OCI-LY3 (cell line): ENCODE measurements at regions not wholly inside any gene's neighbourhood (a gene's known extent, or its start where the extent isn't known, plus 50 kb on each side); places are given as distances from the start of the nearest gene placed in this dataset.

ENCODE experiments used
- H2AFZ ChIP-seq: fragments of 200-600, 300-600 bp; shearing (Covaris generic); 2 replicates; pipeline ENCODE4 v1.6.0; 2014; ENCODE audit warnings: antibody characterized with exemption, low read depth, low read length
- H3K27ac ChIP-seq: fragments of 200-600, 300-600 bp; sonication (generic); 2 replicates; pipeline ENCODE4 v1.5.1; 2014; ENCODE audit warnings: mild to moderate bottlenecking, low read length, moderate library complexity, mixed read lengths
- H3K27me3 ChIP-seq: fragments of 200-600, 300-600 bp; sonication (generic); 2 replicates; pipeline ENCODE4 v1.6.1; 2014; ENCODE audit warnings: low read depth, low read length, mixed read lengths
- H3K36me3 ChIP-seq: fragments of 200-600, 300-600 bp; sonication (generic); replicated peaks from 2 replicates; pipeline ENCODE3; 2014; ENCODE audit warnings: low read depth, low read length, mixed read lengths
- H3K4me1 ChIP-seq: fragments of 300-600, 200-600 bp; sonication (generic); 2 replicates; pipeline ENCODE4 v1.6.1; 2014; ENCODE audit warnings: low read length, mixed read lengths
- H3K4me2 ChIP-seq: fragments of 200-600, 300-600 bp; sonication (generic); 2 replicates; pipeline ENCODE4 v1.6.1; 2014; ENCODE audit warnings: low read length, mixed read lengths
- H3K4me3 ChIP-seq: fragments of 300-600, 200-600 bp; sonication (generic); 2 replicates; pipeline ENCODE4 v1.5.1; 2014; ENCODE audit warnings: antibody characterized with exemption, mild to moderate bottlenecking, low read length, moderate library complexity
- H3K79me2 ChIP-seq: fragments of 300-600, 200-600 bp; shearing (Covaris generic); 2 replicates; pipeline ENCODE4 v1.6.1; 2014; ENCODE audit warnings: mild to moderate bottlenecking, low read length, mixed read lengths
- H3K9ac ChIP-seq: fragments of 300-600, 200-600 bp; shearing (Covaris generic); 2 replicates; pipeline ENCODE4 v1.6.0; 2014; ENCODE audit warnings: mild to moderate bottlenecking, low read length, moderate library complexity
- H3K9me3 ChIP-seq: fragments of 200-600, 300-600 bp; shearing (Covaris generic); 2 replicates; pipeline ENCODE4 v1.6.1; 2014; ENCODE audit warnings: low read length, mixed read lengths; ENCODE audit not compliant: insufficient read depth
- H4K20me1 ChIP-seq: fragments of 200-600, 300-600 bp; sonication (generic); 2 replicates; pipeline ENCODE4 v1.6.1; 2016; ENCODE audit warnings: low read length, mixed read lengths; ENCODE audit not compliant: insufficient read depth
- EZH2phosphoT487 ChIP-seq: fragments of 200-600 bp; shearing (Covaris generic); IDR thresholded peaks from 2 replicates; pipeline ENCODE4 v1.6.1; 2018; ENCODE audit warnings: antibody characterized with exemption, mixed run types, low read depth
- TF ChIP-seq, protein P1 (sequence below): fragments of 200-600, 300-600 bp; sonication (generic); IDR thresholded peaks from 2 replicates; pipeline ENCODE4 v1.5.1; 2014; ENCODE audit warnings: antibody characterized with exemption, low read length, low read depth

- no peak overlapping the region for H3K9ac ChIP-seq
- H3K27me3 ChIP-seq, result no peaks in the 10 kb centered on the region
- no peaks in the 10 kb centered on the region for H3K79me2 ChIP-seq
- no peaks in the 10 kb centered on the region for H4K20me1 ChIP-seq
- no peak overlapping the region for H3K4me2 ChIP-seq
- H2AFZ ChIP-seq, result no peak overlapping the region
- no peaks in the 10 kb centered on the region for H3K9me3 ChIP-seq
- H3K36me3 ChIP-seq, result no peaks in the 10 kb centered on the region
- TF ChIP-seq EZH2phosphoT487, result no peak
- TF ChIP-seq, protein P1, sequence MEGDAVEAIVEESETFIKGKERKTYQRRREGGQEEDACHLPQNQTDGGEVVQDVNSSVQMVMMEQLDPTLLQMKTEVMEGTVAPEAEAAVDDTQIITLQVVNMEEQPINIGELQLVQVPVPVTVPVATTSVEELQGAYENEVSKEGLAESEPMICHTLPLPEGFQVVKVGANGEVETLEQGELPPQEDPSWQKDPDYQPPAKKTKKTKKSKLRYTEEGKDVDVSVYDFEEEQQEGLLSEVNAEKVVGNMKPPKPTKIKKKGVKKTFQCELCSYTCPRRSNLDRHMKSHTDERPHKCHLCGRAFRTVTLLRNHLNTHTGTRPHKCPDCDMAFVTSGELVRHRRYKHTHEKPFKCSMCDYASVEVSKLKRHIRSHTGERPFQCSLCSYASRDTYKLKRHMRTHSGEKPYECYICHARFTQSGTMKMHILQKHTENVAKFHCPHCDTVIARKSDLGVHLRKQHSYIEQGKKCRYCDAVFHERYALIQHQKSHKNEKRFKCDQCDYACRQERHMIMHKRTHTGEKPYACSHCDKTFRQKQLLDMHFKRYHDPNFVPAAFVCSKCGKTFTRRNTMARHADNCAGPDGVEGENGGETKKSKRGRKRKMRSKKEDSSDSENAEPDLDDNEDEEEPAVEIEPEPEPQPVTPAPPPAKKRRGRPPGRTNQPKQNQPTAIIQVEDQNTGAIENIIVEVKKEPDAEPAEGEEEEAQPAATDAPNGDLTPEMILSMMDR, result no peak
- no peak overlapping the region for H3K27ac ChIP-seq
- H3K4me3 ChIP-seq, result no peak overlapping the region
- no peaks in the 10 kb centered on the region for H3K4me1 ChIP-seq
Measured at GRCh38 chr22:47605441-47605840, 843.0 kb downstream of the TBC1D22A start.

DNA sequence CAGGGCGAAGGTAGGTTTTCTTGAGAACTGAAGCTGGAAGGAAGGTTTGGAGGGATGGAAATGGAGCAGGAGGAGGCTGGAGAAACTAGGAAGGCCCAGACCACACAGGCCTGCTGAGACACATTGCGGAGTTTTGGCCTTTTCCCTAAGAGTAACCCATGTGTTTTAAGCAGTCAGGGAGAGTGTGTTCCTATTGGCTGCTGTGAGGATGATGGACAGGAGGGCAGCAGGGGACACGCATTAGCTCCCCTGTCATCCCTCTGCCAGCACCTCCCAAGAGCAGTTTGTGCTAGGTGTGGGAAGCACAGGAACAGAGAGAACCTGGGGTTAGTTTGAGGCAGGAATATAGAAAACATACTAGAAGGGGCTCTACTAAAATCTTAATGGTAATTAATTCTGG is 842.1 kb downstream of the TBC1D22A start:
- Histone ChIP-seq H3K79me2 (no peaks in the 10 kb centered on the region), H3K4me1 (no peaks in the 10 kb centered on the region), H2AFZ (no peak overlapping the region), H3K27me3 (no peaks in the 10 kb centered on the region), H3K9ac (no peak overlapping the region), H3K4me3 (no peak overlapping the region), H3K36me3 (no peaks in the 10 kb centered on the region), H3K4me2 (no peak overlapping the region), H4K20me1 (no peaks in the 10 kb centered on the region), H3K27ac (no peak overlapping the region), H3K9me3 (no peaks in the 10 kb centered on the region)
- TF ChIP-seq, protein P1, result no peak
- no peak for TF ChIP-seq EZH2phosphoT487

DNA sequence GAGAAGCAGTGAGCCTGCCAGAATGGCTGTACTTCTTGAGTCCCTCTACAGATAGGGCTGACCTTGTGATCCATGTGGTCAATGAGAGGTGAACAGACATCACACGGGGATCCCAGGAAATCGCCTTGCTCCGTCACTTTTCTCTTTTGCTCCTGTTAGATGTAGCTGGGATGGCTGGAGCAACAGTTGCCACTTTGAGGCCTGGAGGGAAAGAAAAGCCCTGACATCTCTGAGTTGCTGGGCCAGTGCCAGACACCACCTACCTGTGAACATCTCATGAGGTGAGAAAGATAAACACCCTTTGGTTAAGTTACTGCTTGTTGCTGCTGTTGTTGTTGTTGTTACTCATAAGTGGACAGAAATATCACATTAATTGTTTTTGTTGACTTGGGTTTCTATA is 840.3 kb downstream of the TBC1D22A start:
- TF ChIP-seq, protein P1, result no peak
- no peak for TF ChIP-seq EZH2phosphoT487
- Histone ChIP-seq H3K9ac (no peak overlapping the region), H4K20me1 (no peaks in the 10 kb centered on the region), H3K27me3 (no peaks in the 10 kb centered on the region), H3K9me3 (no peaks in the 10 kb centered on the region), H3K36me3 (no peaks in the 10 kb centered on the region), H3K4me3 (no peak overlapping the region), H3K79me2 (no peaks in the 10 kb centered on the region), H3K4me2 (no peak overlapping the region), H3K27ac (no peak overlapping the region), H2AFZ (no peak overlapping the region), H3K4me1 (no peaks in the 10 kb centered on the region)

- no peaks in the 10 kb centered on the region for H3K4me1 ChIP-seq
- no peak overlapping the region for H3K9ac ChIP-seq
- H3K36me3 ChIP-seq, result no peaks in the 10 kb centered on the region
- TF ChIP-seq EZH2phosphoT487, result no peak
- TF ChIP-seq, protein P1, result no peak
- no peak overlapping the region for H2AFZ ChIP-seq
- no peaks in the 10 kb centered on the region for H3K79me2 ChIP-seq
- H3K4me3 ChIP-seq, result no peak overlapping the region
- H3K9me3 ChIP-seq, result no peaks in the 10 kb centered on the region
- no peak overlapping the region for H3K27ac ChIP-seq
- H3K27me3 ChIP-seq, result no peaks in the 10 kb centered on the region
- H4K20me1 ChIP-seq, result no peaks in the 10 kb centered on the region
- H3K4me2 ChIP-seq, result no peak overlapping the region
Measured at GRCh38 chr22:47601666-47602065, 839.2 kb downstream of the TBC1D22A start.
